GM10248 (cell line): ENCODE measurements at regions not wholly inside any gene's neighbourhood (a gene's known extent, or its start where the extent isn't known, plus 50 kb on each side); places are given as distances from the start of the nearest gene placed in this dataset.
"Not testable (repeated sequence)": the region's sequence is repeated elsewhere in the genome, so short reads cannot be mapped to it uniquely, and the experiment has no call there.

Experiments used
- CTCF ChIA-PET: fragments of 300-600 bp; sonication (Branson Sonifier 250); formaldehyde crosslinking; extraction: SDS; loops from one replicate; lab custom pipeline; 2021; ENCODE audit warnings: antibody characterized with exemption; lab: Yijun Ruan, JAX
- POLR2A ChIA-PET: fragments of 350-650 bp; sonication (Branson Sonifier 250); formaldehyde crosslinking; extraction: SDS; loops from one replicate; lab custom pipeline; 2020; ENCODE audit warnings: antibody characterized with exemption; lab: Yijun Ruan, JAX
- DNase-seq: peaks from one replicate; pipeline ENCODE4 v3.0.0; 2012; ENCODE audit errors: extremely low spot score
- CTCF ChIP-seq: IDR thresholded peaks from 2 replicates; pipeline ENCODE4 v1.5.1; 2012; ENCODE audit warnings: mild to moderate bottlenecking, low read depth; ENCODE audit errors: extremely low read depth, missing control alignments, control extremely low read depth

GRCh38 chr2:64274399-64275173 is 130.4 kb upstream of the PELI1 start:
- CTCF ChIA-PET = interaction anchor here (0.8 to 1.2 kb wide), 2 partner anchors 62 to 225 kb away, joined by 3 read pairs; no protein-coding TSS in a partner anchor
- DNase-seq = no peak
- TF ChIP-seq CTCF = no peak
- POLR2A ChIA-PET = no interaction called here

DNA sequence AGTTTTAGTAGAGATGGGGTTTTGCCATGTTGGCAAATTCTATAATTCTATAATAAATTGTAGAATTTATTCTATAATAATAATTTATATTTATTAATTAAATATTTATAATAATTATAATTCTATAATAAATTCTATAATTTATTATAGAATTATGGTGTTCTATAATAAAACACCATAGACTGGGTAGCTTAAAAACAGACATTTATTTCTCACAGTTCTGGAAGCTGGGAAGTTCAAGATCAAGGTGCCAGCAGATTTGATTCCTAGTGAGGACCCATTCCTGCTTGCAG is 130.9 kb upstream of the PELI1 start:
- no peak for TF ChIP-seq CTCF
- DNase-seq = no peak
- CTCF ChIA-PET = no interaction called here
- POLR2A ChIA-PET = no interaction called here

DNA sequence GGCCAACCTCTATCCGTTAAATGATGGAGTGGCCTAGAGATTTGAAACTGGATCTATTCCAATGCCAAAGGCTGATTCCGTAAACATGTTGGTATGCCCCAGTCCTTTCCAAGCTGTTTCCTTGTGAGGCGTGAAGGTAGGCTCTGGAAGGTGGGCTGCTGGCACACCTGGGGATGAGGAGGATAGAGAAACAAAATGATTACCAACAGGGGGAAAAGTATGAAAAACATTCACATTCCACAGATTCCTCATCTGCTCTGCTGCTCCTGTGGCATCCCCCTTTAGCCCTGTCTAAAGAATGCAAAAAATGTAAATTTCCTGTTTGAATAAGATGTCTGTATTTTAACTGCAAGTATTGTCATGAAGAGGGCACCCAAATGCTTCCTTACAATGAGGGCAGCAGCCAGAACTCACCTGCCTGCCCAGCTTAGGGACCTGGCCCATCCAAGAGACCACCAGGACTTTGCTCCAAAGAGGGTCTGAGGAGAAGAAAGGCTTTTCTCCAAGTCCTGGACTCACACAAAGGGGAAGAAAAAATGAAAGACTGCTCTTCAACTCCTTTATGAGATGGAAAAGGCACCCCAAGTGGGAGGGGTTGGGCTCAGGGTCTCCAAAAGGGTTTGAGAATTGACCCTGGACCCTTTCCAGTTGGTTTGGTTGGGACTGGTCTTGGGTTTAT is 132.3 kb upstream of the PELI1 start:
- ChIA-PET CTCF (interaction anchor here (1.0 to 1.5 kb wide), 3 partner anchors 9 to 155 kb away, joined by 3 to 6 read pairs (median 3); no protein-coding TSS in a partner anchor), POLR2A (no interaction called here)
- no peak for DNase-seq
- TF ChIP-seq CTCF = no peak

DNA sequence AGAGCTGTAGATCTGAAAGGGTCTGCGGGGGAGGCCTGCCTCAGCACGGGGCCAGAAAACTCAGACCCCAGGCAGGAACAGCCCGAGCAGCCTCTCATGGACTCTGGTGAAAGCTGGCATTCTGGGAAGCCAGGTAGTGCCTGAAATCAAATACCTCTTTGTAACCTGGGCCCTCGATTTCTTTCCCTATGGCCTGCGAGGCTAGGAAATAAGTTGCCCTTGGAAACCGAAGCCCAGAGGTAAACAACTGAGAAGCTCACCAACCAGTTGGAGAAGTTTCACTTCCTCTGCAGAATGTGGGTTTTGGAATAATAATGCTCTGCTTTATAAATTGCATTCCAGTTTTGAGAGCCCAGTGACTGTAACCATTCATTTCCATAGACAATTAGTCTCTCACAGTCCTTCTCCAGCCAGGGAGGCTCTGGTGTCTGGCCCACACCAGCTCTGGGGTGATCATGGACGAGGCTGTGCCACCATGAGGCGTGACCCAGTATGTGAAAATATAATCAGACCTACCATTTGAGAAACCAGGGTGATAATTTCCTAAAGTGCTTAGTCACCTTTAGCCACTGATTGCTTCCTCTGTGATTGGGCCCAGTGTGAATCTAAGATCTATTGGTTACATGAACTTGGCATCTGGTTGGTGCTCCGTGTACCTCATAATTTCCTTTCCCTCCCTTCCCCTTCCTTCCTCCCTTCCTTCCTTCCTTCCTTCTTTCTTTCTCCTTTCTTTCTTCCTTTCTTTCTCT is 133.1 kb upstream of the PELI1 start:
- no peak for TF ChIP-seq CTCF
- DNase-seq = no peak
- CTCF ChIA-PET = interaction anchor here (1.0 to 1.5 kb wide), 2 partner anchors 10 to 13 kb away, joined by 3 to 6 read pairs; no protein-coding TSS in a partner anchor
- POLR2A ChIA-PET = no interaction called here

DNA sequence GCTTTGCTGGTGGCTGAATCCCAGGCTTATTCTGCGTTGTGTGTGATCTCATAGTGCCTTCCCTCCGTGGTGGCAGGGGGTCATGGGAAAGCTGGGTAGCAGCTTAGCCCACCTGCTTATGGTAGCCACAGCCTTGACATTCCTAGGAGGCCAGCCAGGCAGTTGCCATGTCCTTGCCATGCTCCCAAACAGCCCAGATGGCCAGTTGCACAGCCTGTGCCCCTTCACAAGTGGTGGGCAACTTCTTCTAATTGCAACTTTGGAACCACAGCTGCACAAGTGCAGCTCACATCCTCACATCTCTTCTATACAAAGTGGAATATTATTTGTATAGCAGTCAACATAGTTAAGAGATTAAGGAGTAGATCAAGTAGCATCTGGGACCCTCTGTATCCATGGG is 136.6 kb upstream of the PELI1 start:
- CTCF ChIA-PET = interaction anchor here (1.5 to 2.1 kb wide), 2 partner anchors 8 to 11 kb away, joined by 4 to 6 read pairs; no protein-coding TSS in a partner anchor
- DNase-seq, POLR2A ChIA-PET: not testable (repeated sequence)

DNA sequence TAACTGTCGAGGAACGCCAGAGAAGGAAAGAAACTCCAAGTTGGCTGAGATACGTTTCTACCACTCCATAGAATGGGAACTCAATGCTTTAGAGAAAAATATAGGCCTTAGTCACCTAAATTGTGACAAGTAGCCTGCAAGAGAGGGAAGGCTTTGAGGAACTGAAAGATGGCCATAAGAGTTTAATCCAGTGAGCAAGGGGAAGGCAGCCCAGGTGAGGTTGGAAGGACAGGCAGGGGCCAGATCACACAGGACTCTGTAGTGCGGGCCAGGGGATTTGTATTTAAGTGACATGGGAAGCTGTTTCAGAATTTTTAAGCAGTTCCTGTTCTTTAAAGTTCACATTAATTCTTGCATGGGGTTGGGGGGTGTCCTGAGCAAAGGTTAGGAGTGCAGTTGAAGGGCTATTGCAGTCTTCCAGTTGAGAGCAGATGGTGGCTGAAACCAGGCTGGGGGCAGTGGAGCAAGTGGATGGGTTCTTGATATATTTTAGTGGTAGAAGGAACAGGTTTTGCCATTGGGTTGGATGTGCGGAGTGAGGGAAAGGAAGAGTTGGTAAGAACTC is 138.9 kb upstream of the PELI1 start:
- POLR2A ChIA-PET = no interaction called here

More for the DNA sequence above, 138.9 kb upstream of the PELI1 start:
- TF ChIP-seq CTCF = no peak
- CTCF ChIA-PET = interaction anchor here (1.1 to 2.3 kb wide), 3 partner anchors 13 to 19 kb away, joined by 4 to 5 read pairs (median 5); no protein-coding TSS in a partner anchor
- no peak for DNase-seq
